WTC11 (cell line): ENCODE measurements at regions not wholly inside any gene's neighbourhood (a gene's known extent, or its start where the extent isn't known, plus 50 kb on each side); places are given as distances from the start of the nearest gene placed in this dataset.

Experiments used
- ATAC-seq: fragments of 200-7000 bp; cut with Tn5 transposase; 2 replicates; pipeline ENCODE4 v1.10.0; 2021; ENCODE audit warnings: mild to moderate bottlenecking, moderate library complexity
- CTCF ChIA-PET: fragments of 300-600 bp; sonication (Branson Sonifier 250); formaldehyde crosslinking; loops from one replicate; lab custom pipeline; 2021; ENCODE audit warnings: antibody characterized with exemption; lab: Charles Lee
- POLR2A ChIA-PET: fragments of 350-600 bp; sonication (Branson Sonifier 250); formaldehyde crosslinking; loops from one replicate; lab custom pipeline; 2021; ENCODE audit warnings: antibody characterized with exemption; lab: Charles Lee
- DNase-seq: peaks from one replicate; pipeline ENCODE4 v3.0.0; 2021; ENCODE audit warnings: low spot score
- H3K27ac Mint-ChIP-seq: 2 replicates; pipeline ENCODE4 v1.8.0; 2021; ENCODE audit warnings: mixed read lengths
- H3K27me3 Mint-ChIP-seq: 2 replicates; pipeline ENCODE4 v1.8.0; 2021; ENCODE audit warnings: low read depth, mild to moderate bottlenecking, moderate library complexity, mixed read lengths
- H3K36me3 Mint-ChIP-seq: 2 replicates; pipeline ENCODE4 v1.8.0; 2021; ENCODE audit warnings: mixed read lengths
- H3K4me1 Mint-ChIP-seq: 2 replicates; pipeline ENCODE4 v1.8.0; 2022; ENCODE audit warnings: mixed read lengths
- H3K4me3 Mint-ChIP-seq: 2 replicates; pipeline ENCODE4 v1.8.0; 2021; ENCODE audit warnings: mild to moderate bottlenecking, moderate library complexity, mixed read lengths
- H3K9me3 Mint-ChIP-seq: 2 replicates; pipeline ENCODE4 v1.8.0; 2021; ENCODE audit warnings: mixed read lengths
- ATF1 ChIP-seq: sonication (generic); formaldehyde crosslinking; IDR thresholded peaks from 2 replicates; pipeline ENCODE4 v1.8.1; 2023; ENCODE audit warnings: mild to moderate bottlenecking, moderate library complexity, missing genetic modification reagents
- EMX1 ChIP-seq: fragments of 250-450 bp; sonication (Bioruptor Pico); IDR thresholded peaks from 2 replicates; pipeline ENCODE4 v1.8.0; 2021; ENCODE audit warnings: mild to moderate bottlenecking
- FOXK1 ChIP-seq: sonication (generic); formaldehyde crosslinking; IDR thresholded peaks from 2 replicates; pipeline ENCODE4 v1.8.0; 2022; ENCODE audit warnings: mild to moderate bottlenecking, moderate library complexity, missing genetic modification reagents
- GABPB1 ChIP-seq: sonication (generic); formaldehyde crosslinking; IDR thresholded peaks from 2 replicates; pipeline ENCODE4 v1.8.1; 2023; ENCODE audit warnings: mild to moderate bottlenecking, missing genetic modification reagents
- GRHL2 ChIP-seq: fragments of 250-450 bp; sonication (Bioruptor Pico); IDR thresholded peaks from 2 replicates; pipeline ENCODE4 v1.8.0; 2022; ENCODE audit warnings: mild to moderate bottlenecking, moderate library complexity; ENCODE audit not compliant: insufficient replicate concordance, severe bottlenecking
- JAZF1 ChIP-seq: fragments of 250-450 bp; sonication (Bioruptor Pico); IDR thresholded peaks from 2 replicates; pipeline ENCODE4 v1.9.0; 2021; ENCODE audit warnings: moderate library complexity, mild to moderate bottlenecking, inconsistent platforms
- NR2C2 ChIP-seq: sonication (generic); formaldehyde crosslinking; IDR thresholded peaks from 2 replicates; pipeline ENCODE4 v1.8.0; 2022; ENCODE audit warnings: mild to moderate bottlenecking, missing genetic modification reagents
- OVOL2 ChIP-seq: fragments of 250-450 bp; sonication (Bioruptor Pico); IDR thresholded peaks from 2 replicates; pipeline ENCODE4 v1.9.0; 2021; ENCODE audit warnings: mild to moderate bottlenecking, borderline replicate concordance
- SOX15 ChIP-seq: fragments of 250-450 bp; sonication (Bioruptor Pico); IDR thresholded peaks from 2 replicates; pipeline ENCODE4 v1.9.0; 2021; ENCODE audit warnings: mild to moderate bottlenecking
- SP1 ChIP-seq: sonication (generic); formaldehyde crosslinking; conservative IDR thresholded peaks from 2 replicates; pipeline ENCODE4 v1.8.1; 2022; ENCODE audit warnings: missing genetic modification reagents
- ZNF121 ChIP-seq: sonication (generic); formaldehyde crosslinking; IDR thresholded peaks from 2 replicates; pipeline ENCODE4 v1.8.0; 2023; ENCODE audit warnings: missing genetic modification reagents
- ZNF219 ChIP-seq: sonication (generic); formaldehyde crosslinking; IDR thresholded peaks from 2 replicates; pipeline ENCODE4 v1.8.0; 2023; ENCODE audit warnings: missing genetic modification reagents, mild to moderate bottlenecking, borderline replicate concordance
- TF ChIP-seq, protein P1 (sequence below): sonication (generic); formaldehyde crosslinking; IDR thresholded peaks from 2 replicates; pipeline ENCODE4 v1.8.1; 2022; ENCODE audit warnings: mild to moderate bottlenecking, missing genetic modification reagents, moderate library complexity, borderline replicate concordance
- TF ChIP-seq, protein P2 (sequence below): sonication (generic); formaldehyde crosslinking; IDR thresholded peaks from 2 replicates; pipeline ENCODE4 v1.8.1; 2022; ENCODE audit warnings: low read depth, missing genetic modification reagents, borderline replicate concordance
- TF ChIP-seq, protein P3 (sequence below): fragments of 250-450 bp; sonication (Bioruptor Pico); IDR thresholded peaks from 2 replicates; pipeline ENCODE4 v1.9.0; 2021; ENCODE audit warnings: moderate library complexity, mild to moderate bottlenecking, inconsistent platforms, borderline replicate concordance
- TF ChIP-seq, protein P4 (sequence below): sonication (generic); formaldehyde crosslinking; IDR thresholded peaks from 2 replicates; pipeline ENCODE4 v1.8.0; 2023; ENCODE audit warnings: missing genetic modification reagents, mild to moderate bottlenecking, borderline replicate concordance
- TF ChIP-seq, protein P5 (sequence below): sonication (generic); formaldehyde crosslinking; IDR thresholded peaks from 2 replicates; pipeline ENCODE4 v1.8.0; 2023; ENCODE audit warnings: mild to moderate bottlenecking, missing genetic modification reagents
- TF ChIP-seq, protein P6 (sequence below): sonication (generic); formaldehyde crosslinking; IDR thresholded peaks from 2 replicates; pipeline ENCODE4 v1.8.1; 2023; ENCODE audit warnings: mild to moderate bottlenecking, missing genetic modification reagents, moderate library complexity
- TF ChIP-seq, protein P7 (sequence below): fragments of 250-450 bp; sonication (Bioruptor Pico); IDR thresholded peaks from 2 replicates; pipeline ENCODE4 v2.1.2; 2022; ENCODE audit warnings: mild to moderate bottlenecking, moderate library complexity

DNA sequence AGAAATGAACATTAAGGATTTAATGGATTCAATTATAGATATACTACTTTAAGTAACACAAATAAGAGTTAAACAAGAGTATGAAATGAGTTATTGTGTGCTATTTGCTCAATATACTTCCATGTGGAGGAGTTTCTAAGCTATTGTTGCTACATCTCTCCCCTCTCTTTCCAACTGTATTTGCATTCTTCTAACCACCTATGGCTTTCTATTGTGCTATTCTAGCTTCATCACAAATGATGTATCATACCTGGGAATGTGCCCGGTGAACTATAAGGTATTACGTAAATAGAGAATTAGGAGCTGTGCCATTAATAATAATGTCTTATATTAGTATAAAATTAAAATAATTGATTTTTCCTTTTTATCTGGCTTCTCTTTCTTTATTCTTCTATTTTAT lies 87.1 kb upstream of the PLEKHG7 start:
- Mint-ChIP-seq H3K4me3 (no peak overlapping the region), H3K9me3 (0 out of 2 replicates have a peak, but pooled peaks cover 4% of the 10 kb centered on the region), H3K27ac (no peak overlapping the region), H3K27me3 (no peaks in the 10 kb centered on the region), H3K36me3 (no peaks in the 10 kb centered on the region), H3K4me1 (peaks cover 14% of the 10 kb centered on the region)
- no peak for DNase-seq
- TF ChIP-seq, protein P1, sequence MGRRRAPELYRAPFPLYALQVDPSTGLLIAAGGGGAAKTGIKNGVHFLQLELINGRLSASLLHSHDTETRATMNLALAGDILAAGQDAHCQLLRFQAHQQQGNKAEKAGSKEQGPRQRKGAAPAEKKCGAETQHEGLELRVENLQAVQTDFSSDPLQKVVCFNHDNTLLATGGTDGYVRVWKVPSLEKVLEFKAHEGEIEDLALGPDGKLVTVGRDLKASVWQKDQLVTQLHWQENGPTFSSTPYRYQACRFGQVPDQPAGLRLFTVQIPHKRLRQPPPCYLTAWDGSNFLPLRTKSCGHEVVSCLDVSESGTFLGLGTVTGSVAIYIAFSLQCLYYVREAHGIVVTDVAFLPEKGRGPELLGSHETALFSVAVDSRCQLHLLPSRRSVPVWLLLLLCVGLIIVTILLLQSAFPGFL (CRISPR knock-in tag) = no peak
- TF ChIP-seq SOX15 (CRISPR knock-in tag) (no peak), ATF1 (no peak), GRHL2 (CRISPR knock-in tag) (no peak), JAZF1 (no peak), FOXK1 (CRISPR knock-in tag) (no peak)
- ChIA-PET CTCF (no interaction called here), POLR2A (no interaction called here)
- no peak for ATAC-seq

DNA sequence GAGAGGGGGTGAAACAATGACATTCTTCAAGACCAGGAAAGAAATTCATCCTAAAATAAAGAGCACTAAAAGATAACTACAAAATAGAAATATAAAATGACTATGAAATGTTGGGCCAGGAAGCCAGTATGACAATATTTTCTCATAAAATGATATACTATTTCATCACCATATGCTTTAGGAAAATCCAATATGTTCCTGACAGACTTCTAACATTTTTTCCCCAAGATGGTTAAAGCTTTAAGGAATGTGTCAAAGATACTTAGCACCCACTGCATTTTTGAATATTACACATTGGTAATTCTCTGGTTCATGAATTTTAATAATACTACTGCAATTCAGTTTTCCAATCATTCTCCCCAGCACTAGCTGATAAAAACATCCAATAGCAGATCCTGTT lies 87.7 kb upstream of the PLEKHG7 start:
- ATAC-seq (no peak), DNase-seq (no peak)
- no peaks in the 10 kb centered on the region for H3K27me3 Mint-ChIP-seq
- H3K27ac Mint-ChIP-seq = no peak overlapping the region
- peaks cover 20% of the 10 kb centered on the region for H3K4me1 Mint-ChIP-seq
- H3K36me3 Mint-ChIP-seq = no peaks in the 10 kb centered on the region
- TF ChIP-seq SP1 (CRISPR knock-in tag) (no peak), NR2C2 (CRISPR knock-in tag) (no peak), OVOL2 (no peak), ZNF121 (no peak), ZNF219 (no peak), GABPB1 (no peak)
- TF ChIP-seq, protein P2, sequence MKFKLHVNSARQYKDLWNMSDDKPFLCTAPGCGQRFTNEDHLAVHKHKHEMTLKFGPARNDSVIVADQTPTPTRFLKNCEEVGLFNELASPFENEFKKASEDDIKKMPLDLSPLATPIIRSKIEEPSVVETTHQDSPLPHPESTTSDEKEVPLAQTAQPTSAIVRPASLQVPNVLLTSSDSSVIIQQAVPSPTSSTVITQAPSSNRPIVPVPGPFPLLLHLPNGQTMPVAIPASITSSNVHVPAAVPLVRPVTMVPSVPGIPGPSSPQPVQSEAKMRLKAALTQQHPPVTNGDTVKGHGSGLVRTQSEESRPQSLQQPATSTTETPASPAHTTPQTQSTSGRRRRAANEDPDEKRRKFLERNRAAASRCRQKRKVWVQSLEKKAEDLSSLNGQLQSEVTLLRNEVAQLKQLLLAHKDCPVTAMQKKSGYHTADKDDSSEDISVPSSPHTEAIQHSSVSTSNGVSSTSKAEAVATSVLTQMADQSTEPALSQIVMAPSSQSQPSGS (CRISPR knock-in tag) = no peak
- TF ChIP-seq, protein P3, sequence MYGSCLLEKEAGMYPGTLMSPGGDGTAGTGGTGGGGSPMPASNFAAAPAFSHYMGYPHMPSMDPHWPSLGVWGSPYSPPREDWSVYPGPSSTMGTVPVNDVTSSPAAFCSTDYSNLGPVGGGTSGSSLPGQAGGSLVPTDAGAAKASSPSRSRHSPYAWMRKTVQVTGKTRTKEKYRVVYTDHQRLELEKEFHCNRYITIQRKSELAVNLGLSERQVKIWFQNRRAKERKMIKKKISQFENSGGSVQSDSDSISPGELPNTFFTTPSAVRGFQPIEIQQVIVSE (CRISPR knock-in tag) = no peak
- TF ChIP-seq, protein P4, sequence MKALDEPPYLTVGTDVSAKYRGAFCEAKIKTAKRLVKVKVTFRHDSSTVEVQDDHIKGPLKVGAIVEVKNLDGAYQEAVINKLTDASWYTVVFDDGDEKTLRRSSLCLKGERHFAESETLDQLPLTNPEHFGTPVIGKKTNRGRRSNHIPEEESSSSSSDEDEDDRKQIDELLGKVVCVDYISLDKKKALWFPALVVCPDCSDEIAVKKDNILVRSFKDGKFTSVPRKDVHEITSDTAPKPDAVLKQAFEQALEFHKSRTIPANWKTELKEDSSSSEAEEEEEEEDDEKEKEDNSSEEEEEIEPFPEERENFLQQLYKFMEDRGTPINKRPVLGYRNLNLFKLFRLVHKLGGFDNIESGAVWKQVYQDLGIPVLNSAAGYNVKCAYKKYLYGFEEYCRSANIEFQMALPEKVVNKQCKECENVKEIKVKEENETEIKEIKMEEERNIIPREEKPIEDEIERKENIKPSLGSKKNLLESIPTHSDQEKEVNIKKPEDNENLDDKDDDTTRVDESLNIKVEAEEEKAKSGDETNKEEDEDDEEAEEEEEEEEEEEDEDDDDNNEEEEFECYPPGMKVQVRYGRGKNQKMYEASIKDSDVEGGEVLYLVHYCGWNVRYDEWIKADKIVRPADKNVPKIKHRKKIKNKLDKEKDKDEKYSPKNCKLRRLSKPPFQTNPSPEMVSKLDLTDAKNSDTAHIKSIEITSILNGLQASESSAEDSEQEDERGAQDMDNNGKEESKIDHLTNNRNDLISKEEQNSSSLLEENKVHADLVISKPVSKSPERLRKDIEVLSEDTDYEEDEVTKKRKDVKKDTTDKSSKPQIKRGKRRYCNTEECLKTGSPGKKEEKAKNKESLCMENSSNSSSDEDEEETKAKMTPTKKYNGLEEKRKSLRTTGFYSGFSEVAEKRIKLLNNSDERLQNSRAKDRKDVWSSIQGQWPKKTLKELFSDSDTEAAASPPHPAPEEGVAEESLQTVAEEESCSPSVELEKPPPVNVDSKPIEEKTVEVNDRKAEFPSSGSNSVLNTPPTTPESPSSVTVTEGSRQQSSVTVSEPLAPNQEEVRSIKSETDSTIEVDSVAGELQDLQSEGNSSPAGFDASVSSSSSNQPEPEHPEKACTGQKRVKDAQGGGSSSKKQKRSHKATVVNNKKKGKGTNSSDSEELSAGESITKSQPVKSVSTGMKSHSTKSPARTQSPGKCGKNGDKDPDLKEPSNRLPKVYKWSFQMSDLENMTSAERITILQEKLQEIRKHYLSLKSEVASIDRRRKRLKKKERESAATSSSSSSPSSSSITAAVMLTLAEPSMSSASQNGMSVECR = no peak
- H3K4me3 Mint-ChIP-seq = no peak overlapping the region
- 0 out of 2 replicates have a peak, but pooled peaks cover 4% of the 10 kb centered on the region for H3K9me3 Mint-ChIP-seq
- POLR2A ChIA-PET = no interaction called here
- CTCF ChIA-PET = no interaction called here

DNA sequence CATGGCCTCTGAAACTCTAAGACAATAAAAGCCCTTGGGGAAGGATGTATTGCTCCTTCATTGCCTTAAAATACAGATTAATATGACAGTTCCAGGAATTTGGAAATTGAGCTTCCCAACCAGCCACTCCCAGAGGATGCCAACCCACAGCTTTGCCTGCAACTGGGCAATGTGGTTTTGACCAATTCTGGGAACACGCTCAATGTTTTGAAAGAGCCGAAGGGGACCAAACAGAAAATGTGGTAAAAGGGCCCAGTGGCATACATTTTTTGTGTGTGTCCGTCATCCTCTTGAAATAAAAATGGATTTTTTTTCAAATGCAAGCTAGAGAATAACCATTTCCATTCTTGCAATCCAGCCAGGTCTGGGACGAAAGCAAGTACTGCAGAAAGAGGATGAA lies 88.3 kb upstream of the PLEKHG7 start:
- POLR2A ChIA-PET = interaction anchor here (0.6 kb wide), 1 partner anchor 198 kb away, joined by 3 read pairs; no protein-coding TSS in a partner anchor
- H3K9me3 Mint-ChIP-seq = 0 out of 2 replicates have a peak, but pooled peaks cover 4% of the 10 kb centered on the region
- TF ChIP-seq GRHL2 (CRISPR knock-in tag) (no peak), EMX1 (no peak), JAZF1 (no peak)
- TF ChIP-seq, protein P5, sequence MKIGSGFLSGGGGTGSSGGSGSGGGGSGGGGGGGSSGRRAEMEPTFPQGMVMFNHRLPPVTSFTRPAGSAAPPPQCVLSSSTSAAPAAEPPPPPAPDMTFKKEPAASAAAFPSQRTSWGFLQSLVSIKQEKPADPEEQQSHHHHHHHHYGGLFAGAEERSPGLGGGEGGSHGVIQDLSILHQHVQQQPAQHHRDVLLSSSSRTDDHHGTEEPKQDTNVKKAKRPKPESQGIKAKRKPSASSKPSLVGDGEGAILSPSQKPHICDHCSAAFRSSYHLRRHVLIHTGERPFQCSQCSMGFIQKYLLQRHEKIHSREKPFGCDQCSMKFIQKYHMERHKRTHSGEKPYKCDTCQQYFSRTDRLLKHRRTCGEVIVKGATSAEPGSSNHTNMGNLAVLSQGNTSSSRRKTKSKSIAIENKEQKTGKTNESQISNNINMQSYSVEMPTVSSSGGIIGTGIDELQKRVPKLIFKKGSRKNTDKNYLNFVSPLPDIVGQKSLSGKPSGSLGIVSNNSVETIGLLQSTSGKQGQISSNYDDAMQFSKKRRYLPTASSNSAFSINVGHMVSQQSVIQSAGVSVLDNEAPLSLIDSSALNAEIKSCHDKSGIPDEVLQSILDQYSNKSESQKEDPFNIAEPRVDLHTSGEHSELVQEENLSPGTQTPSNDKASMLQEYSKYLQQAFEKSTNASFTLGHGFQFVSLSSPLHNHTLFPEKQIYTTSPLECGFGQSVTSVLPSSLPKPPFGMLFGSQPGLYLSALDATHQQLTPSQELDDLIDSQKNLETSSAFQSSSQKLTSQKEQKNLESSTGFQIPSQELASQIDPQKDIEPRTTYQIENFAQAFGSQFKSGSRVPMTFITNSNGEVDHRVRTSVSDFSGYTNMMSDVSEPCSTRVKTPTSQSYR (CRISPR knock-in tag) = no peak
- TF ChIP-seq, protein P6, sequence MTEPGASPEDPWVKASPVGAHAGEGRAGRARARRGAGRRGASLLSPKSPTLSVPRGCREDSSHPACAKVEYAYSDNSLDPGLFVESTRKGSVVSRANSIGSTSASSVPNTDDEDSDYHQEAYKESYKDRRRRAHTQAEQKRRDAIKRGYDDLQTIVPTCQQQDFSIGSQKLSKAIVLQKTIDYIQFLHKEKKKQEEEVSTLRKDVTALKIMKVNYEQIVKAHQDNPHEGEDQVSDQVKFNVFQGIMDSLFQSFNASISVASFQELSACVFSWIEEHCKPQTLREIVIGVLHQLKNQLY (CRISPR knock-in tag) = no peak
- TF ChIP-seq, protein P7, sequence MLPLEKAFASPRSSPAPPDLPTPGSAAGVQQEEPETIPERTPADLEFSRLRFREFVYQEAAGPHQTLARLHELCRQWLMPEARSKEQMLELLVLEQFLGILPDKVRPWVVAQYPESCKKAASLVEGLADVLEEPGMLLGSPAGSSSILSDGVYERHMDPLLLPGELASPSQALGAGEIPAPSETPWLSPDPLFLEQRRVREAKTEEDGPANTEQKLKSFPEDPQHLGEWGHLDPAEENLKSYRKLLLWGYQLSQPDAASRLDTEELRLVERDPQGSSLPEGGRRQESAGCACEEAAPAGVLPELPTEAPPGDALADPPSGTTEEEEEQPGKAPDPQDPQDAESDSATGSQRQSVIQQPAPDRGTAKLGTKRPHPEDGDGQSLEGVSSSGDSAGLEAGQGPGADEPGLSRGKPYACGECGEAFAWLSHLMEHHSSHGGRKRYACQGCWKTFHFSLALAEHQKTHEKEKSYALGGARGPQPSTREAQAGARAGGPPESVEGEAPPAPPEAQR (CRISPR knock-in tag) = no peak

More for the DNA sequence above, 88.3 kb upstream of the PLEKHG7 start:
- Mint-ChIP-seq H3K4me3 (no peak overlapping the region), H3K36me3 (no peaks in the 10 kb centered on the region), H3K27me3 (no peaks in the 10 kb centered on the region), H3K4me1 (peaks cover 26% of the 10 kb centered on the region), H3K27ac (no peak overlapping the region)
- DNase-seq (no peak), ATAC-seq (no peak)
- CTCF ChIA-PET = no interaction called here
